Stomach (tissue), 8 donors: ENCODE measurements at regions not wholly inside any gene's neighbourhood (a gene's known extent, or its start where the extent isn't known, plus 50 kb on each side); places are given as distances from the start of the nearest gene placed in this dataset.

Experiments used
- DNase-seq, 2 donors: peaks; one replicate each; pipeline versions ENCODE4 v3.0.0 to v3.0.0-alpha.2; 2013 to 2019
- H3K27ac ChIP-seq, 5 donors: fragments of 200-600 bp in 4 of 5; sonication (generic) in 4 of 5; one replicate each; pipeline ENCODE4 v1.5.1; 2013 to 2019; ENCODE audit warnings: mild to moderate bottlenecking in 1 of 5, moderate library complexity in 1 of 5
- H3K27me3 ChIP-seq, 3 donors: fragments of 200-600 bp; sonication (generic); one replicate each; pipeline ENCODE4 v1.5.1; 2017 to 2019; ENCODE audit warnings: mixed run types in 1 of 3
- H3K36me3 ChIP-seq, 4 donors: fragments of 200-600 bp; sonication (generic); 1 replicate in 3 of 4; 2 replicates in 1 of 4; pipeline ENCODE4 v1.5.1; 2016 to 2019
- H3K4me1 ChIP-seq, 4 donors: fragments of 200-600 bp; sonication (generic); one replicate each; pipeline ENCODE4 v1.5.1; 2016 to 2019
- H3K4me3 ChIP-seq, 4 donors: fragments of 200-600 bp; sonication (generic) in 3 of 4; one replicate each; pipeline ENCODE4 v1.5.1; 2016 to 2019; ENCODE audit warnings: mild to moderate bottlenecking in 1 of 4
- H3K9me3 ChIP-seq, 4 donors: fragments of 200-600 bp; sonication (generic); one replicate each; pipeline ENCODE4 v1.5.1; 2016 to 2019
- CTCF ChIP-seq, 7 experiments: fragments of 450-650 bp in 4 of 7; fragments of 200-600 bp in 3 of 7; sonication (generic) in 3 of 7; IDR thresholded peaks; one replicate each; pipeline ENCODE4 v1.5.1; 2016 to 2019; ENCODE audit warnings: antibody characterized with exemption in 7 of 7, control low read depth in 2 of 7, mild to moderate bottlenecking in 1 of 7
- EP300 ChIP-seq: sonication (generic); formaldehyde crosslinking; IDR thresholded peaks from one replicate; pipeline ENCODE4 v1.6.1; 2017; ENCODE audit warnings: antibody characterized with exemption
- POLR2A ChIP-seq, 4 donors: fragments of 450-650 bp; IDR thresholded peaks; one replicate each; pipeline ENCODE4 v1.6.1; 2016; ENCODE audit warnings: antibody characterized with exemption in 4 of 4, control low read depth in 2 of 4, mild to moderate bottlenecking in 1 of 4, moderate library complexity in 1 of 4
- POLR2AphosphoS5 ChIP-seq, 3 donors: sonication (generic); formaldehyde crosslinking; IDR thresholded peaks; one replicate each; pipeline ENCODE4 v1.6.1; 2016; ENCODE audit warnings: antibody characterized with exemption in 3 of 3
- WGBS, 5 donors: extraction: QIAGEN DNeasy Blood & Tissue Kit in 3 of 5; methylation state at CpG; one replicate each; pipeline versions ENCODE4 v1.1.5 to v1.1.7; 2013 to 2018; 5-methylcytosine and 5-hydroxymethylcytosine counted together
- intact Hi-C: fragments of 100-400 bp; cut with DNase I; formaldehyde crosslinking; loops from one replicate; pipeline ENCODE4 v1.15.1; 2023; ENCODE audit warnings: low total_unique reads
- donor health status: healthy with polysubstance abuse.
- donor health status: Bipolar disorder and iron deficiency.
- donor health status: healthy.

- Histone ChIP-seq H3K4me1 (no peaks in the 10 kb centered on the region), H3K27ac (no peak overlapping the region), H3K36me3 (no peaks in the 10 kb centered on the region), H3K4me3 (no peak overlapping the region), H3K9me3 (peaks cover 0 to 8% (median 4%) of the 10 kb centered on the region in 4 donors), H3K27me3 (no peaks in the 10 kb centered on the region)
- DNase-seq: no peak
- 87 to 97% (median 93%) methylated on average over 2 of the region's 2 CpGs for whole genome bisulfite sequencing, 5 donors
- intact Hi-C loops: no loop called here
- no peak for TF ChIP-seq EP300
- TF ChIP-seq CTCF (IDR thresholded peaks at IDR 0.05): no peak
- no peak for TF ChIP-seq POLR2AphosphoS5 (IDR thresholded peaks at IDR 0.05)
- no peak for TF ChIP-seq POLR2A (IDR thresholded peaks at IDR 0.05)
Observed at GRCh38 chr3:145070795-145071194, 1090.2 kb downstream of the PLOD2 start.

GRCh38 chr3:145079436-145079835, 1081.5 kb downstream of the PLOD2 start:
- H3K36me3 ChIP-seq: no peaks in the 10 kb centered on the region
- H3K4me1 ChIP-seq: no peaks in the 10 kb centered on the region
- no peak for TF ChIP-seq POLR2A (IDR thresholded peaks at IDR 0.05)
- TF ChIP-seq EP300: no peak
- TF ChIP-seq CTCF (IDR thresholded peaks at IDR 0.05): no peak
- TF ChIP-seq POLR2AphosphoS5 (IDR thresholded peaks at IDR 0.05): no peak
- intact Hi-C loops: no loop called here
- DNase-seq: no peak
- no peak overlapping the region for H3K4me3 ChIP-seq
- no peak overlapping the region for H3K27ac ChIP-seq
- H3K9me3 ChIP-seq: no peaks in the 10 kb centered on the region
- H3K27me3 ChIP-seq: no peaks in the 10 kb centered on the region
- 79 to 91% (median 89%) methylated on average over 2 of the region's 2 CpGs for WGBS, 5 donors

- intact Hi-C loops: no loop called here
- Histone ChIP-seq H3K4me1 (no peaks in the 10 kb centered on the region), H3K36me3 (no peaks in the 10 kb centered on the region), H3K27ac (no peak overlapping the region), H3K4me3 (no peak overlapping the region), H3K27me3 (no peaks in the 10 kb centered on the region), H3K9me3 (no peaks in the 10 kb centered on the region)
- no peak for DNase-seq
- 86 to 100% (median 89%) methylated on average over 1 of the region's 1 CpG for WGBS, 5 donors
- TF ChIP-seq EP300: no peak
- no peak for TF ChIP-seq POLR2AphosphoS5 (IDR thresholded peaks at IDR 0.05)
- TF ChIP-seq CTCF (IDR thresholded peaks at IDR 0.05): no peak
- no peak for TF ChIP-seq POLR2A (IDR thresholded peaks at IDR 0.05)
Observed at GRCh38 chr3:145087038-145087437, 1073.9 kb downstream of the PLOD2 start.

- Histone ChIP-seq H3K4me3 (no peak overlapping the region), H3K9me3 (no peaks in the 10 kb centered on the region), H3K27ac (no peak overlapping the region), H3K4me1 (no peaks in the 10 kb centered on the region), H3K27me3 (no peaks in the 10 kb centered on the region), H3K36me3 (no peaks in the 10 kb centered on the region)
- DNase-seq: no peak
- WGBS, 5 donors: 58 to 87% (median 71%) methylated on average over 2 of the region's 2 CpGs
- no peak for TF ChIP-seq EP300
- TF ChIP-seq CTCF (IDR thresholded peaks at IDR 0.05): no peak
- TF ChIP-seq POLR2AphosphoS5 (IDR thresholded peaks at IDR 0.05): no peak
- TF ChIP-seq POLR2A (IDR thresholded peaks at IDR 0.05): no peak
- intact Hi-C loops: no loop called here
Observed at GRCh38 chr3:145088917-145089316, 1072.1 kb downstream of the PLOD2 start.
